CD4-positive, alpha-beta T cell treated with Interleukin-17A for 1 hour (primary cell): ENCODE measurements at regions not wholly inside any gene's neighbourhood (a gene's known extent, or its start where the extent isn't known, plus 50 kb on each side); places are given as distances from the start of the nearest gene placed in this dataset.

Source experiments
- DNase-seq: peaks from one replicate; pipeline ENCODE4 v3.0.0-alpha.2; 2020

GRCh38 chr3:182234881-182235280 lies 523.2 kb downstream of the SOX2 start:
- no peak for DNase-seq

DNA sequence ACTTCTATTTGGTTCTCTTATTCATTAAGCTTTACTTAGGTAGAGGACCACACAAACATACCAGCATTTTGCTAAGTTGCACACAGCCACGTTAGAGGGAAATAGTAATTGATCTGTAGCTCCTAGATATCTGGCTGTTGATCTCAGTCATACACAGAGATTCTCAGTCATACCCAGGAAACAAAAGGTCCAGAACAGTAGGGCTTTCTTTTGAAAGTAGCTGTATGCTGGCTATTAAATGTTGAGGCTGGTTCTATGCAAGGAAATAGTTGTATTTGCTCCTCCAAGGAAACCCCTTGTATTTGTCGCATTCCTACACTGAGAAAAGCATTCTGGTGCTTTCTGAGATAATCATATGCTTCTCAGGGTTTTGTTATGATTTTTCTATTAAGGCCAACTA lies 523.8 kb downstream of the SOX2 start:
- DNase-seq: no peak

DNA sequence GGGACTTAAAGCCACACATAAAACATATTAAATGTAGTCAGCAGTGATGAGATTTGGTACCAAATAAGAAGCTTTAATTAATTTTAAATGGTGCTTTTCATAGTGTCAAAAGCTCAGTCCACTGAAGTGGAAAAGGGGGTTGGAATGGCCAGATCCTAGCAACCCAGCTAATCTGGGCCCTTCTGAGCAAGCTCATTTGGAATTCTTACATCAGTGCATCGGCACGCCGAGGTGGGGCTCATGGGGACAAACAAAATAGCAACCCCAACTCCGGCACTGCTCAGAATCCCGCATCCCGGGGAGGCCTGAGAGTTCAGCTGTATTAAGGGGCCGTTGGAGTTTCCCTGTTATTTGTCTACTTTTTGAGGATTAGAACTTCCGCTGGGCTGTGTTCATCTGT lies 526.4 kb downstream of the SOX2 start:
- no peak for DNase-seq

- no peak for DNase-seq
These were observed 527.6 kb downstream of the SOX2 start for GRCh38 chr3:182239316-182239715.

DNA sequence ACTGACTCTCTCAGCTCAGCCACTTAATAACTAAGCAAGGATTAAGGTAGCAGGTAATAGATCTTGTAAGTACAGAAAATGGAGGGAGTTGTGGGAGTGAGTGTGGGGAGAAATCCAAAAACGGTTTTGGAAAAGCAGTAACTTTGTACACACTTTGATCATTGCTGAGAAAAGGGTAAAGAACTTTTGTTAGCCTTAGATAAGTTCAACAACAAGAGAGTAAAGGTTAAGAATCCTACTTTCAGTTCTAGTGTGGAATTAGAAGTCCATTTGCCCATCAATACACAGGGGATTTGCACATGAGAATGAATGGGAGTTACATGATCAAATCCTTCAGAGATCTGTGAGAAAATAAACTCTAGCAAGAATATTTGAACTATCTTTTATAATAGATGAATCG lies 528.7 kb downstream of the SOX2 start:
- DNase-seq: no peak

- no peak for DNase-seq
These were observed 529.6 kb downstream of the SOX2 start for GRCh38 chr3:182241196-182241765.

- DNase-seq: no peak
These were observed 530.2 kb downstream of the SOX2 start for GRCh38 chr3:182241766-182242488.

- DNase-seq: no peak
These were observed 530.8 kb downstream of the SOX2 start for GRCh38 chr3:182242489-182242942.

- no peak for DNase-seq
These were observed 531.9 kb downstream of the SOX2 start for GRCh38 chr3:182243625-182244024.

DNA sequence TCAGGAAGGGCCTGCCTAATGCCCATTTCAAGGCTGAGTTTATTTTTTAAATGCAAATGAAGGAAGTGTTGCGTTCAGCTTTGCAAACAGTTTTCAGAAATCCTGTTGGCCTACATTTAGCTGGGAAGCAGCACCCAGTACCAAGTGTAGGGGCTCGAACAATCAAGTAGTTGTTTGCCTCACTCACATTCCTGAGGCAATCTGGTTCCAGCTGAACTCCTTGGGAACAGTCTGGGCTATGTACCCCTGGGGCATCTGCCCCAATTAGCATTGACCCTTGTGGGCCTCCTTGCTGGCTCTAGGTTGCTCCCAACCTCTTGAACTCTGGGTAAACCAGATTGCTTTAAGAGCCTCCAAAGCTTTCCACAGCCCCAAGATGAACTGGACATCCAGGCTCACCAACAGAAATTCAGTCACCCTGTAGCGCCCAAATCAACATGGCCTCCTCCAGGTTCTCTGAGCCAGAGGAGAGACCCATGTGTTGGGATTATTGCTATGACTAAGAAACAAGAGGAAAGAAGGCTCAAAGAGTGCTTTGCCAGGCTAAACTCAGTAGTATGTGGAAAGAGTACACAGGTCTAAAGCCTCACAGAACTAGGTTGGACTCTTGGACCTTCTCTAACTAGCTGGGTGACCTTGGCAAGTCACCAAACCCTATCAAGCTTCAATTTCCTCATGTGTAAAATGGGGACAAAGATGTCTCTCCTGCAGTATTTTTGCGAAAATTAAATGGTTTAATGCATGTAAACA lies 532.7 kb downstream of the SOX2 start:
- DNase-seq: no peak

GRCh38 chr3:182245059-182245458 lies 533.3 kb downstream of the SOX2 start:
- DNase-seq: no peak

GRCh38 chr3:182246870-182247269 lies 535.1 kb downstream of the SOX2 start:
- DNase-seq: no peak

DNA sequence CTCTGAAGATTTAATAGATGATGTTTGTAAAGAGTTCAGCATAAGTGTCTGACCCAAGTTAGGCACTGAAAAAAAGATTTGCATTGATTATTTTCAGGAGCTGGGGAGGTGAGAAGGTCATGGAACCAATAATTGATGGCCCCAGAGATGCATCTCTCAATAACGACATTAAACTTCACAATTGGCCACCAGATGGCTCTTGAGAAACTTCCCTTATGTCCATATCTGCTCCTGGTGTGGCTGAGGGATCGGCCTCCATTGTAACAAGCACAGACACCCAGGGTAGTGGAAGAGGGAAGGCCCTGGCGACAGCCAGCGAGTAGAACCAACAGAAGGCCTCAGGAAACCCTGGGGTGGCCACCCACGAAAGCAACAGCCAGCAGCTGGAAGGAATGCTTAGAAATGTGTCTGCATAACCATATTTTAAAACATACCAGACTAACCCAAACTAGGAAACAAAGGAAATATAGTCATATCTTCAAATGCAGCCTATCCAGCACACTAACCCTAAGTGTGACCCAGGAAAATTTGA lies 536.7 kb downstream of the SOX2 start:
- DNase-seq: no peak

DNA sequence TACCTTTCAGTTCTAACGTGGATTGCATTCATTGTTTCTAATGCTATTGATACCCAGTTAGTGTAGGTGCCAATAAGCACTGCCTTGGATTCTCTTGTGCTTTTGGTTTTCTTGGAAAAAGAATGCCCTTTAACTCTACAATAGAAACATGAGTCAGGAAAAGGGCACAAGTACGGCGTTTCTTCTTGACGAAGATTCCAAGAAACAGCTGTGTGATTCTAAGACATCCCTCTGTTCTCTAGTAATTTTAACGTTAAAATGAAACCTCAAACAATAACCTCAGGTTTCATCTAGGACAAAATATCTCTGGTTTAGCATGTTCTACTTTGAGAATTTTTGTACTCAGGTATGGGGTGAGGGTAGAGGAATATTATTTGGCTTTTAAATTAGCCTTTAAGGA lies 540.5 kb upstream of the ATP11B start:
- no peak for DNase-seq

DNA sequence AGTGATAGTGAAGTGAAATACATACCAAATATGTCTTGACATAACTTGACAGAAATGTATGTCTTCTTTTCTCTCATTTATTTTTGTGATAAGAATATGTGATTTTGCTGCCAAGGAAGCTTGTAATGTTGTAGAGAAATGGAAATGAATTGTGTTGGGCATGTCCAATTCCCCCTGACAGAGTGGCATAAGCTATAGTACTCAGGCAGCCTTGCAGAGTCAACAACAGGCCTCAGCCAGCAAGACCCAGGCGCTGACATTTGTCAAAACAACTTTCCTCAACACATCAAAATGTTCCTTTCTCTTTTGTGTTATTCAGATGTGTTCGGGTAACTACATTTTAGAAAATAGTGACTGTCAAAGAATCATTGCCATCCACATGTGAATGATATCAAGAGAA lies 538.1 kb upstream of the ATP11B start:
- DNase-seq: no peak

GRCh38 chr3:182257361-182257760 lies 535.9 kb upstream of the ATP11B start:
- no peak for DNase-seq

- DNase-seq: no peak
These were observed 534.6 kb upstream of the ATP11B start for GRCh38 chr3:182258538-182259177.

GRCh38 chr3:182259579-182259978 lies 533.7 kb upstream of the ATP11B start:
- no peak for DNase-seq

GRCh38 chr3:182261041-182261440 lies 532.3 kb upstream of the ATP11B start:
- no peak for DNase-seq

DNA sequence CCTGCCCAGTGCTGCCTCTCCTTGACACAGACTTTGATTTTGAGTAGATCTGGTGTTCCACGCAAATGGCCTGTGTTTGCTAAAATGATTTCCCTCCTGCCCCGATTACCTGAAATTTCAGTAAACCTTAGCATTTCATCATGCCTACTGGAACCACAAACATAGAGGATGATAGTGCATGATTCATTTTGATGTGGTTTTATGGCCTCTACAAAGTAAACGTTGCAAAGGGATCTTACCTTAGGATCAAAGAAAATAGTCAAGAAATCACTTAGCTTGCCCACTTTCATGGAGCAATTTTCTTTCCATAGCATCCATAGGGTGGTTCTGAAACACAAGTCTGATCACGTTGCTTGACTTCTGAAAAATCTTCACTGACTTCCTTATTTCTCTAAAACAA lies 524.6 kb upstream of the ATP11B start:
- no peak for DNase-seq

DNA sequence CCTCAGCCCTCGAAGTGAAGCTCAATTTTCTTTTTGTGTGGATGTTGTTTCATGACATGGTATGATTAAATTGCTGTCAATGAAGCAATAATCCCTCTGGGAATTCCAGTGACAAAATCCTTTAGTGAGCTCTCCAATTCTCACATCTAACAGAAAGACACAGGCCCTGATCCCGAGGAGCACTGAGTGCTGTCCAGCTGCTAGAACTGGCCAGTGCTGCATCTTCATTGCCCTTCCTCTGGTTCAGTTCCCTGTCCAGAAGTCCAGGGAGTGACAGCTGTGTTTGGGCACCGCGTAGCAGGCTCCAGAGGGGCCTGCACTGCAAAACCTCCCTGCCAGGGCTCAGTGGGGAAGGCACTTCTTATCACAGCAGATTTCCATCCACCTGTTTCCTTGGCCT lies 516.8 kb upstream of the ATP11B start:
- no peak for DNase-seq

- no peak for DNase-seq
These were observed 508.5 kb upstream of the ATP11B start for GRCh38 chr3:182284793-182285192.

DNA sequence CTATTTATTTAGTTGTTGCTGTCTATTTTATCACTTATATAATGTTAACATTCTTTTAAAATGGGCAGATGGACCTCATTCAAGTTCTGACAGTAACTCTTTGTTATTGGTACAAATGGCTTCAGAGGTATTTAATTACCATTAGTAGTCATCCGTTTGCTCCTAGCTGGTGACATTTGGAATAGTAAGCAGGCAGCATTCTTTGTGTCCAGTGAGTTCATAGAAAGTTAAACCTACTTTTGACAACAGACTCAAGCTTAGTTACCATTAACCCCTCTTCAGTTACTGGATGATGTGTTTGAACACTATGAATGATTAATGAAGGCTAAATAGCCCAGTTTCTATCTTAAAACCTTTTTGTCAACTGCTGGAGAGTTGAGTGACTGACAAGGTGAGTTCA lies 500.7 kb upstream of the ATP11B start:
- no peak for DNase-seq
